ACC112 (cell line): ENCODE measurements at regions not wholly inside any gene's neighbourhood (a gene's known extent, or its start where the extent isn't known, plus 50 kb on each side); places are given as distances from the start of the nearest gene placed in this dataset.
"Not testable (repeated sequence)": the region's sequence is repeated elsewhere in the genome, so short reads cannot be mapped to it uniquely, and the experiment has no call there.

Experiments used
- H2AFZ ChIP-seq: fragments of 200-600 bp; sonication (generic); one replicate; pipeline ENCODE4 v1.6.0; 2017; ENCODE audit warnings: antibody characterized with exemption, low read length; ENCODE audit not compliant: unreplicated experiment
- H3K27ac ChIP-seq: fragments of 200-600 bp; sonication (generic); 2 replicates; pipeline ENCODE4 v1.5.1; 2014; ENCODE audit warnings: low read depth, mild to moderate bottlenecking, antibody characterized with exemption, low read length, moderate library complexity
- H3K27me3 ChIP-seq: fragments of 200-600 bp; sonication (generic); 2 replicates; pipeline ENCODE4 v1.6.1; 2014; ENCODE audit warnings: mild to moderate bottlenecking, antibody characterized with exemption, low read length, moderate library complexity, mixed read lengths; ENCODE audit not compliant: insufficient read depth
- H3K36me3 ChIP-seq: fragments of 200-600 bp; sonication (generic); 2 replicates; pipeline ENCODE4 v1.6.1; 2016; ENCODE audit warnings: mild to moderate bottlenecking, antibody characterized with exemption, low read length, moderate library complexity, mixed read lengths; ENCODE audit not compliant: insufficient read depth
- H3K4me1 ChIP-seq: fragments of 200-600 bp; sonication (generic); one replicate; pipeline ENCODE4 v1.6.1; 2016; ENCODE audit warnings: low read length, mixed read lengths; ENCODE audit not compliant: insufficient read depth, unreplicated experiment, control insufficient read depth
- H3K4me3 ChIP-seq: fragments of 200-600 bp; sonication (generic); 2 replicates; pipeline ENCODE4 v1.5.1; 2014; ENCODE audit warnings: mild to moderate bottlenecking, low read depth, low read length
- H3K79me2 ChIP-seq: fragments of 200-600 bp; sonication (generic); one replicate; pipeline ENCODE4 v1.6.0; 2016; ENCODE audit warnings: low read length; ENCODE audit not compliant: control insufficient read depth, unreplicated experiment, insufficient read depth

DNA sequence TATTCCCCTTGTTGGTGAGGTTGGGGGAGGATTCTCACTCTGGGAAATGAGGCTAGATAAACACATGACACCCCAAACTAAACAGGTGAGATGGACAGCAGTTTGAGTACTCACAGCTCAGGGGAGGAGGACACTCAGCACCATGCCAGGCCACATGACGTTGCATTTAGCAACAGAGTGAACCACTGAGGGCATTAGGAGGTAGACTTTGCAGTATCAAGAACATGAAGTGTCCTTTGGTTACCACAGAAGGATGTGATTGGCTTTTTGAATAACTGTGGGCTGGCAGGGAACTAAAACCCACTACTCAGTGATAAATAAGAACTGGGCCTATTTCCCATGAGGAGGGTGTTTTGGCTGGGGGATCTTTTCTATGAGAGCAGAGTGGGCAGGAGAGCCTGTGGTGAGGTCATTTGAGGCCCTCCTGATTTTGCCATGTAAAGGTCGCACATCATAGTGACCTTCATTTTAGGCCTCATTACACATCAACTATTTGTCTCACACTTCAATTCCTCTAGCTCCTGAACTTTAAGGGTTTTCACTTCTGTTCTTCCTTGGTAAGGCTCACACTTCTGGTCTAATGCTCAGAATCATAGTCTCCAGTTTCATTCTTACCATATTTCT, 89.8 kb upstream of the PRKD1 start:
- Histone ChIP-seq H2AFZ (no peak overlapping the region), H3K27ac (no peak overlapping the region), H3K4me3 (no peak overlapping the region), H3K36me3 (no peaks in the 10 kb centered on the region), H3K79me2 (no peaks in the 10 kb centered on the region), H3K27me3 (no peaks in the 10 kb centered on the region), H3K4me1 (peaks cover 8% of the 10 kb centered on the region)

DNA sequence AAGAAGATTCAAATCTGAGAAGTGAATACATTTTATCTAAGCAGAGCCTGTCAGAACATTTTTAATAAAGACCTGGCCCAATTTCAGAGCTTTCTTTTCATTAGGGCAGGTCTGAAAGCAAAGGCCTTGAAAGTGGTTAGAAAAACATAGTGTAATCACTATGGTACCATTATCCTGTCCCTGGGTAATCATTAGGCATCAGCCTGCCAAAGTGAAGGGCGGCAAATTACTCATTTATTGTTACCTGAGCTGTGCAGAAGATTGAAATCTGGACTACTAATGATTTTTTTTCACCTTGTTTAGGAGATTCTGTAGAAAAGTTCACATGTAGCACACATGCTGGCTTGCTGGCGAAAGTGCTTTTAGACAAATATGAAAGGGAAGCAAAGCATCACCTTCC, 92.6 kb upstream of the PRKD1 start:
- Histone ChIP-seq H3K4me3 (no peak overlapping the region), H3K27ac (no peak overlapping the region), H3K4me1 (peaks cover 8% of the 10 kb centered on the region), H3K36me3 (no peaks in the 10 kb centered on the region), H3K27me3 (no peaks in the 10 kb centered on the region), H2AFZ (no peak overlapping the region), H3K79me2 (no peaks in the 10 kb centered on the region)

DNA sequence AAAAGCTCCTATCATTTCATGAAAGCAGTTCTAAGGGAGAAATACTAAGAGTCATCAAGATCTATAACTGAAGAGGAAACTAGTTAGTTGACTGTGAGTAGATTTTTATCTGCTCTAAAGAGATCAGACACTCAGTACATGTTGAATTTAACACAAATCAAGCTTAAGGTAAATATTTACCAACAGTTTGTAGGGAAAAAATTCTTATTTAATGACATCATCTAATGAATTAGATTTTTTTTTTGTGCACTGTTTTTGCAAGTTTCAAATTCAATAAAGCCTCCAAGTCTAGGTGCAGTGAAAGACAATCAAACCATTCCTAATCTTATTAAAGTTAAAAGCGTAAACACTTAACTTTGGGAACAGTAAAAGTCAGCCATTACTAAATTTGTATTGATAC, 93.0 kb upstream of the PRKD1 start:
- no peak overlapping the region for H2AFZ ChIP-seq
- no peak overlapping the region for H3K27ac ChIP-seq
- no peak overlapping the region for H3K4me3 ChIP-seq
- H3K79me2 ChIP-seq: no peaks in the 10 kb centered on the region
- H3K36me3 ChIP-seq: no peaks in the 10 kb centered on the region
- peaks cover 5% of the 10 kb centered on the region for H3K4me1 ChIP-seq
- H3K27me3 ChIP-seq: no peaks in the 10 kb centered on the region

DNA sequence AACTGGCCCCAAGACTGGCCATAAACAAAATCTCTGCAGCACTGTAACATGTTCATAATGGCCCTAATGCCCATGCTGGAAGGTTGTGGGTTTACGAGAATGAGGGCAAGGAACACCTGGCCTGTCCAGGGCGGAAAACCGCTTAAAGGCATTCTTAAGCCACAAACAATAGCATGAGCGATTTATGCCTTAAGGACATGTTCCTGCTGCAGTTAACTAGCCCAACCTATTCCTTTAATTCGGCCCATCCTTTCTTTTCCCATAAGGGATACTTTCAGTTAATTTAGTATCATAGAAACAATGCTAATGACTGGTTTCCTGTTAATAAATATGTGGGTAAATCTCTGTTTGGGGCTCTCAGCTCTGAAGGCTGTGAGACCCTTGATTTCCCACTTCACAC, 95.7 kb upstream of the PRKD1 start:
- not testable (repeated sequence) for H3K79me2 ChIP-seq, H2AFZ ChIP-seq, H3K27me3 ChIP-seq, H3K27ac ChIP-seq, H3K4me1 ChIP-seq, H3K4me3 ChIP-seq, H3K36me3 ChIP-seq

DNA sequence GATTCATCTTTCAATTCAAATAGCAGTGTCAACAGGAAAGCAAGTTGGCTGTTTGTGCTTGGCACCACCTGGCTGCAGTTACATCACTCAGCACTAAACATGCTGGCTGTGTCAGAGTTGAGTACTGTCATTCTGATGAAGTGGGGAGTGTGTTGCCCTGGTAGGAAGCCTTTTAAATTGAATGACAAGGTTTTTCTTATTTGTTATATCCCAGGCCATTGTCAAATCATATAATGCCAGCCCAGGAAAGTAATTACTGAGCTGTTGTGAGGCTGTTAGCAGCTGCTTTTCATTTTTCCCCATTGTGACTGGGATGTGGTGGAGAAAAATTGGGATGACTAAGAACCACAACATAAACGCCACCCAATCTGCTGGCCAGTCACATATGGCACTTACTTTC, 106.5 kb upstream of the PRKD1 start:
- no peaks in the 10 kb centered on the region for H3K4me1 ChIP-seq
- H3K36me3 ChIP-seq: no peaks in the 10 kb centered on the region; the same call in 1 of the 2 replicates
- no peak overlapping the region for H3K27ac ChIP-seq
- no peak overlapping the region for H3K4me3 ChIP-seq
- no peaks in the 10 kb centered on the region for H3K27me3 ChIP-seq
- H2AFZ ChIP-seq: no peak overlapping the region
- no peaks in the 10 kb centered on the region for H3K79me2 ChIP-seq

DNA sequence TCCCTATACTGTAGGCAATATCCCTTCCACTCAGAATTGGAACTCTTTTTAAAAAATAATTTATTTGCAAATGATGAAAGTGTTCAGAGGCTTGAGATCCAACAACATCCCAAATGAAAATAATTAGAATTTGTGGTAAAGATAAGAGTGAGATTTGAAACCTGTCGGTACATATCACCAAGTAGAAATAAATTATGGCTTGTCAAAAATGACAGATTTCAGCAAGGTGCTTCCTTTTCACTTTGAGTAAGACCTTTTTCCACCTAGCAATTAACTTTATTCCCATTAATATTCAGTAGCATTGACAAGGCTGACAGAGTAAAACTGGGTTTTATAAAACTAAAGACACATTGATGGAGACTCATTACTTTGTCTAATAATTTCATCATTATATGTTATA, 107.7 kb upstream of the PRKD1 start:
- H3K79me2 ChIP-seq: no peaks in the 10 kb centered on the region
- H3K4me1 ChIP-seq: no peaks in the 10 kb centered on the region
- no peak overlapping the region for H3K4me3 ChIP-seq
- H3K27me3 ChIP-seq: no peaks in the 10 kb centered on the region
- H2AFZ ChIP-seq: no peak overlapping the region
- H3K36me3 ChIP-seq: no peaks in the 10 kb centered on the region
- H3K27ac ChIP-seq: no peak overlapping the region

DNA sequence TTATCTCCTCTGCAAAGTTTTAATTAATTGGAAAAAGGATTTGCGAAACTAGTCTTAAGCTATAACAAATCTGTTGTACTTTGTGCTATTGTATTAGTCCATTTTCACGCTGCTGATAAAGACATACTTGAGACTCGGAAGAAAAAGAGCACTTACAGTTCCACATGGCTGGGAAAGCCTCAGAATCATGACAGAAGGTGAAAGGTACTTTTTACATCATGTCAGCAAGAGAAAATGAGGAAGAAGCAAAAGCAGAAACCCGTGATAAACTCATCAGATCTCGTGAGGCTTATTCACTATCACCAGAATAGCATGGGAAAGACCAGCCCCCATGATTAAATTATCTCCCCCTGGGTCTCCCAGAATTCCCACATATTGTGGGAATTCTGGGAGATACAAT, 118.1 kb upstream of the PRKD1 start:
- Histone ChIP-seq H3K36me3 (no peaks in the 10 kb centered on the region), H2AFZ (no peak overlapping the region), H3K4me1 (no peaks in the 10 kb centered on the region), H3K79me2 (no peaks in the 10 kb centered on the region), H3K27me3 (no peaks in the 10 kb centered on the region), H3K4me3 (no peak overlapping the region), H3K27ac (no peak overlapping the region)

DNA sequence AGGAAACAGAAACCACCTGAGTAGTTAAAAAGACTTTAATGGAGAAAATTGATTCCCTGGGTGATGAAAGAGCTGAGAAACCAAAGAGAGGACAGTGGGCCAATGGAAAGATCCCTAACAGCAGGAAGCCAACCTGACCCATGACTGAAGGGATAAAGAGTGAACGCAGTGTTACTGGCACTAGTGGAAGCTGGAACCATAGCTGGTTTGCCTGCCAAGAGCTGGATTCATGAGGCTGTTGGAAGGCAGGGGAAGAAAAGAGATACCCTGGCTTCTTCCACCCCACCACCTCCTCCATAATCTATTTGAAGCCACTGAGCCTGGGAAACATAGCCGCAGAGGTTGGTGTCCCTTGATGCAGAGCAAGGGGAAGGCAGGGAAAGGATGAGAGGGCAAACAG, 125.5 kb upstream of the PRKD1 start:
- no peaks in the 10 kb centered on the region for H3K36me3 ChIP-seq
- H3K4me3 ChIP-seq: no peak overlapping the region
- no peaks in the 10 kb centered on the region for H3K27me3 ChIP-seq
- H3K79me2 ChIP-seq: no peaks in the 10 kb centered on the region
- no peak overlapping the region for H2AFZ ChIP-seq
- no peak overlapping the region for H3K27ac ChIP-seq
- peaks cover 6% of the 10 kb centered on the region for H3K4me1 ChIP-seq

DNA sequence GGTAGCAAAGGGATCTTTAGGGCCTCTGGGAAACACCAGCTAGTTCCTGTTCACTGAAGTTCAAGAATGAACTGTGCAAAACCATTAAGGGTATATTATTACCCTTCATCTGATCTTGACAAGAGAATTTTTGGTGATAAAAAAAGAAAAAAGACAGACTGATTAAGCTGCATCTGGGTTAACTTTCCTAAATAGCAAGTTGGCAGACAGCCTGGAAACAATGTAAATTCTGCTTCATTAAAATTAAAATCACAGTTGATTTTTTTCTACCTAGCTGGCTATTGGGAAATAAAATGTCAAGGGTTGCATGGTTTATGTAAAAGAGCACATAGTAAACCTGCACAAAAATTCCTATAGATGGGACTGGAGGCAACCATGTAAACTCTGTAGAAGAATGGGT, 126.6 kb upstream of the PRKD1 start:
- H3K27me3 ChIP-seq: no peaks in the 10 kb centered on the region
- H2AFZ ChIP-seq: no peak overlapping the region
- H3K79me2 ChIP-seq: no peaks in the 10 kb centered on the region
- H3K4me3 ChIP-seq: no peak overlapping the region
- no peaks in the 10 kb centered on the region for H3K36me3 ChIP-seq
- peaks cover 13% of the 10 kb centered on the region for H3K4me1 ChIP-seq
- no peak overlapping the region for H3K27ac ChIP-seq

DNA sequence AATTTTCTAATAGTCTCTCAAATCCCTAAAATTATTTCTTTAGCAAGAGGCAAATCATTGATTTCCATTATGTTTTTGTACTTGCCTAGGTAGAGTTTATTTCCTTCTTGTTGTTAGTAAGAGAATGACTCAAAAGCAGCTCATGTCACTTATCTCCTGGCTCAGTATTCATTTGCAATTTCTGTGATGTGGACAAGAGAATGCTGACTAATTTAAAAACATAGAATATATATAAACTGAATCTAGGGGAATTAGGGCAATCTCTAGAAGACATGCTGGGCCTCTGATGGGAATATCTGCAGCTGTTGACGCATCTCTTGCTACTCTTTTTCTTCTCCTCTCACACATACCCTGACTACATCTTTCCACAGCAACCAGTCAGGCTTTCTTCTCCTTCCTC, 130.8 kb upstream of the PRKD1 start:
- no peaks in the 10 kb centered on the region for H3K27me3 ChIP-seq
- peaks cover 13% of the 10 kb centered on the region for H3K4me1 ChIP-seq
- H3K27ac ChIP-seq: peak overlapping the region; percentile 19; the same call in 1 of the 2 replicates

DNA sequence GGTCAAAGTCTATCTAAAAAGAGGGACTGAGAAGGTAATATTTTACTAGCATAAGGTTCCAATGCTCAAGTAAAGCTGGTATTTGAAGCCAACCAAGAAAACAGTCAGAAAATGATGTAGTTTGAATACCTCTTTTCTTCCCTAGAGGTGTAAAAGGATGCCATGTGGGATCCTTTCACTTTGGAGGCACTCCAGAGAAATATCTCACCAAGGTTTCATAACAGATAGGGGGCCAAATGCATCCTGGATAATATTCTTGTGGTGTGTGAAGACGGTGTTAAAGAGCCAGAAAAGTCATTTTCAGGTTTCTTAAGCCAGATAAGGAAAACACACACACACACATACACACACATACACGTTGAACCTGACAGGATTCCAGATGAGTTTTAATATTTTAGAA, 136.1 kb upstream of the PRKD1 start:
- Histone ChIP-seq H3K4me3 (no peak overlapping the region), H3K27ac (no peak overlapping the region), H3K79me2 (no peaks in the 10 kb centered on the region), H3K4me1 (peaks cover 1% of the 10 kb centered on the region), H3K27me3 (no peaks in the 10 kb centered on the region), H2AFZ (no peak overlapping the region), H3K36me3 (no peaks in the 10 kb centered on the region)

More for the DNA sequence above, 130.8 kb upstream of the PRKD1 start:
- Histone ChIP-seq H3K79me2 (no peaks in the 10 kb centered on the region), H3K36me3 (no peaks in the 10 kb centered on the region), H3K4me3 (no peak overlapping the region), H2AFZ (no peak overlapping the region)
